Gastroesophageal sphincter (tissue), 3 donors: ENCODE measurements at regions not wholly inside any gene's neighbourhood (a gene's known extent, or its start where the extent isn't known, plus 50 kb on each side); places are given as distances from the start of the nearest gene placed in this dataset.

ENCODE experiments used
- CTCF ChIP-seq, 4 experiments: fragments of 200-600 bp in 2 of 4; fragments of 450-650 bp in 2 of 4; sonication (generic) in 1 of 4; IDR thresholded peaks; one replicate each; pipeline ENCODE4 v1.5.1; 2017 to 2019; ENCODE audit warnings: antibody characterized with exemption in 4 of 4, mild to moderate bottlenecking in 2 of 4, moderate library complexity in 2 of 4
- EP300 ChIP-seq: sonication (generic); formaldehyde crosslinking; IDR thresholded peaks from one replicate; pipeline ENCODE4 v1.6.1; 2017; ENCODE audit warnings: antibody characterized with exemption, mild to moderate bottlenecking
- POLR2A ChIP-seq, 2 donors: fragments of 450-650 bp; IDR thresholded peaks; one replicate each; pipeline ENCODE4 v1.6.1; 2017; ENCODE audit warnings: antibody characterized with exemption in 2 of 2, mild to moderate bottlenecking in 2 of 2, moderate library complexity in 1 of 2

- TF ChIP-seq CTCF (IDR thresholded peaks at IDR 0.05) (no peak), POLR2A (IDR thresholded peaks at IDR 0.05) (no peak), EP300 (no peak)
These were observed 200.9 kb downstream of the PLPP3 start for GRCh38 chr1:56378341-56379070.
